BJ (cell line): ENCODE measurements at regions not wholly inside any gene's neighbourhood (a gene's known extent, or its start where the extent isn't known, plus 50 kb on each side); places are given as distances from the start of the nearest gene placed in this dataset.

Experiments used
- CTCF ChIA-PET: fragments of 350-600 bp; formaldehyde crosslinking; extraction: SDS; loops from one replicate; lab custom pipeline; 2021; ENCODE audit warnings: antibody characterized with exemption, inconsistent platforms; lab: Yijun Ruan, JAX
- POLR2A ChIA-PET: fragments of 300-600 bp; sonication (Branson Sonifier 250); formaldehyde crosslinking; extraction: SDS; loops from one replicate; lab custom pipeline; 2021; ENCODE audit warnings: antibody characterized with exemption; lab: Charles Lee
- DNase-seq: peaks from one replicate; pipeline ENCODE4 v3.0.0-alpha.2; 2011; ENCODE audit warnings: low read depth
- H3K27me3 ChIP-seq: 2 replicates; pipeline ENCODE4 v1.6.0; 2011; ENCODE audit warnings: low read length; ENCODE audit not compliant: control insufficient read depth, insufficient read depth
- H3K36me3 ChIP-seq: 2 replicates; pipeline ENCODE4 v1.5.1; 2011; ENCODE audit warnings: low read length; ENCODE audit not compliant: control insufficient read depth, insufficient read depth
- H3K4me3 ChIP-seq: 2 replicates; pipeline ENCODE4 v1.5.1; 2011; ENCODE audit warnings: low read depth, mild to moderate bottlenecking, control low read depth, low read length
- CTCF ChIP-seq: IDR thresholded peaks from 2 replicates; pipeline ENCODE4 v1.5.1; 2011; ENCODE audit warnings: low read depth, mild to moderate bottlenecking, control low read depth, inconsistent platforms, low read length, moderate library complexity; ENCODE audit not compliant: insufficient read depth

- TF ChIP-seq CTCF = no peak
- H3K27me3 ChIP-seq = no peaks in the 10 kb centered on the region; the same call in 1 of the 2 replicates
- DNase-seq = no peak
- ChIA-PET POLR2A (no interaction called here), CTCF (interaction anchor here (2.3 kb wide), 1 partner anchor 14 kb away, joined by 5 read pairs; no protein-coding TSS in a partner anchor)
- H3K36me3 ChIP-seq = no peaks in the 10 kb centered on the region
- H3K4me3 ChIP-seq = no peak overlapping the region
Observed at GRCh38 chr21:26405071-26405470, 168.0 kb downstream of the CYYR1 start.

GRCh38 chr21:26404288-26404687 is 168.8 kb downstream of the CYYR1 start:
- CTCF ChIA-PET = interaction anchor here (1.2 to 2.3 kb wide), 2 partner anchors 13 to 47 kb away, joined by 3 to 5 read pairs; no protein-coding TSS in a partner anchor
- POLR2A ChIA-PET = no interaction called here
- no peaks in the 10 kb centered on the region for H3K36me3 ChIP-seq
- H3K4me3 ChIP-seq = no peak overlapping the region
- DNase-seq = no peak
- no peaks in the 10 kb centered on the region; the same call in 1 of the 2 replicates for H3K27me3 ChIP-seq
- no peak for TF ChIP-seq CTCF

GRCh38 chr21:26403321-26403720 is 169.8 kb downstream of the CYYR1 start:
- POLR2A ChIA-PET = no interaction called here

GRCh38 chr21:26397545-26397944 is 175.5 kb downstream of the CYYR1 start:
- Histone ChIP-seq H3K27me3 (no peaks in the 10 kb centered on the region), H3K36me3 (no peaks in the 10 kb centered on the region), H3K4me3 (no peak overlapping the region)
- ChIA-PET CTCF (no interaction called here), POLR2A (no interaction called here)
- TF ChIP-seq CTCF = no peak
- no peak for DNase-seq

More at GRCh38 chr21:26403321-26403720, 169.8 kb downstream of the CYYR1 start:
- no peaks in the 10 kb centered on the region; the same call in 1 of the 2 replicates for H3K27me3 ChIP-seq
- H3K4me3 ChIP-seq = no peak overlapping the region
- TF ChIP-seq CTCF = no peak
- CTCF ChIA-PET = interaction anchor here (1.2 kb wide), 1 partner anchor 48 kb away, joined by 3 read pairs; no protein-coding TSS in a partner anchor
- no peaks in the 10 kb centered on the region for H3K36me3 ChIP-seq
- DNase-seq = no peak

GRCh38 chr21:26394341-26394740 is 178.7 kb downstream of the CYYR1 start:
- Histone ChIP-seq H3K4me3 (no peak overlapping the region), H3K36me3 (no peaks in the 10 kb centered on the region), H3K27me3 (no peaks in the 10 kb centered on the region)
- DNase-seq = no peak
- POLR2A ChIA-PET = no interaction called here
- TF ChIP-seq CTCF = no peak
- CTCF ChIA-PET = interaction anchor here (0.6 kb wide), 1 partner anchor 203 kb away, joined by 3 read pairs; no protein-coding TSS in a partner anchor
